Neutrophil (primary cell): ENCODE measurements at regions not wholly inside any gene's neighbourhood (a gene's known extent, or its start where the extent isn't known, plus 50 kb on each side); places are given as distances from the start of the nearest gene placed in this dataset.
"Not testable (repeated sequence)": the region's sequence is repeated elsewhere in the genome, so short reads cannot be mapped to it uniquely, and the experiment has no call there.

ENCODE experiments used
- H3K27ac ChIP-seq: fragments of 200-600 bp; sonication (generic); 2 replicates; pipeline ENCODE4 v1.5.1; 2016; ENCODE audit warnings: mild to moderate bottlenecking, moderate library complexity
- H3K27me3 ChIP-seq: fragments of 200-600 bp; sonication (generic); 2 replicates; pipeline ENCODE4 v1.6.0; 2016; ENCODE audit warnings: mild to moderate bottlenecking
- H3K36me3 ChIP-seq: fragments of 200-600 bp; sonication (generic); 2 replicates; pipeline ENCODE4 v1.5.1; 2017
- H3K4me1 ChIP-seq, 2 experiments: fragments of 200-600 bp in 1 of 2; sonication (generic) in 1 of 2; 1 replicate in 1 of 2; 2 replicates in 1 of 2; pipeline versions ENCODE4 v1.5.1 to v1.6.1; 2013 to 2016; ENCODE audit warnings: low read depth in 1 of 2, low read length in 1 of 2, mild to moderate bottlenecking in 1 of 2, moderate library complexity in 1 of 2; ENCODE audit not compliant: control insufficient read depth in 1 of 2, insufficient read depth in 1 of 2
- H3K4me3 ChIP-seq, 2 experiments: fragments of 200-600 bp in 1 of 2; sonication (generic) in 1 of 2; 1 replicate in 1 of 2; 2 replicates in 1 of 2; pipeline ENCODE4 v1.5.1; 2013 to 2016; ENCODE audit warnings: low read depth in 1 of 2, low read length in 1 of 2, mild to moderate bottlenecking in 1 of 2, moderate library complexity in 1 of 2
- H3K9me3 ChIP-seq: fragments of 200-600 bp; sonication (generic); 2 replicates; pipeline ENCODE4 v1.5.1; 2016
- TF ChIP-seq, protein P1 (sequence below): fragments of 200-600 bp; sonication (generic); IDR thresholded peaks from 2 replicates; pipeline ENCODE4 v1.5.1; 2016; ENCODE audit warnings: antibody characterized with exemption

DNA sequence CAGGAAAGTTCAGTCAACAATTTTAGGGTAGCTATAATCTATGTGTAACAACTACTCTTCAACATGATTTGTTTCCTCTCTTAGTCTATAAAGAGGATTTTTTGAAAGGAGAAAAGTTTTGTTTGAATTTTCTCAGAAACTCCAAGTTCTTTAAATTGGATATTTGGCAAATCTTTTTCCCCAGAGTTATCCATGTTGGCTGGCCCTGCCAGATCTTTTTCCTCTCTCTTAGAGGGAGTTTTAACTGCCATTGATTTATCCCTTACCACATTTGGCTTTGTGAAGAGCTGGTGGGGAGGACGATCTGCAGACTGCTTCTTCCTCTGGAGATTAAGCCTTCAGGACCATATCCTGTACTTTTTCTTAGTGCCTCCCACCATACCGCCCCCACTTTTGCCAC, 64.9 kb upstream of the ROPN1 start:
- TF ChIP-seq, protein P1, sequence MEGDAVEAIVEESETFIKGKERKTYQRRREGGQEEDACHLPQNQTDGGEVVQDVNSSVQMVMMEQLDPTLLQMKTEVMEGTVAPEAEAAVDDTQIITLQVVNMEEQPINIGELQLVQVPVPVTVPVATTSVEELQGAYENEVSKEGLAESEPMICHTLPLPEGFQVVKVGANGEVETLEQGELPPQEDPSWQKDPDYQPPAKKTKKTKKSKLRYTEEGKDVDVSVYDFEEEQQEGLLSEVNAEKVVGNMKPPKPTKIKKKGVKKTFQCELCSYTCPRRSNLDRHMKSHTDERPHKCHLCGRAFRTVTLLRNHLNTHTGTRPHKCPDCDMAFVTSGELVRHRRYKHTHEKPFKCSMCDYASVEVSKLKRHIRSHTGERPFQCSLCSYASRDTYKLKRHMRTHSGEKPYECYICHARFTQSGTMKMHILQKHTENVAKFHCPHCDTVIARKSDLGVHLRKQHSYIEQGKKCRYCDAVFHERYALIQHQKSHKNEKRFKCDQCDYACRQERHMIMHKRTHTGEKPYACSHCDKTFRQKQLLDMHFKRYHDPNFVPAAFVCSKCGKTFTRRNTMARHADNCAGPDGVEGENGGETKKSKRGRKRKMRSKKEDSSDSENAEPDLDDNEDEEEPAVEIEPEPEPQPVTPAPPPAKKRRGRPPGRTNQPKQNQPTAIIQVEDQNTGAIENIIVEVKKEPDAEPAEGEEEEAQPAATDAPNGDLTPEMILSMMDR: no peak
- H3K9me3 ChIP-seq: no peaks in the 10 kb centered on the region
- peaks cover 12% of the 10 kb centered on the region for H3K27me3 ChIP-seq
- H3K4me3 ChIP-seq: no peak overlapping the region
- no peaks in the 10 kb centered on the region for H3K4me1 ChIP-seq
- H3K36me3 ChIP-seq: no peaks in the 10 kb centered on the region
- no peak overlapping the region for H3K27ac ChIP-seq

DNA sequence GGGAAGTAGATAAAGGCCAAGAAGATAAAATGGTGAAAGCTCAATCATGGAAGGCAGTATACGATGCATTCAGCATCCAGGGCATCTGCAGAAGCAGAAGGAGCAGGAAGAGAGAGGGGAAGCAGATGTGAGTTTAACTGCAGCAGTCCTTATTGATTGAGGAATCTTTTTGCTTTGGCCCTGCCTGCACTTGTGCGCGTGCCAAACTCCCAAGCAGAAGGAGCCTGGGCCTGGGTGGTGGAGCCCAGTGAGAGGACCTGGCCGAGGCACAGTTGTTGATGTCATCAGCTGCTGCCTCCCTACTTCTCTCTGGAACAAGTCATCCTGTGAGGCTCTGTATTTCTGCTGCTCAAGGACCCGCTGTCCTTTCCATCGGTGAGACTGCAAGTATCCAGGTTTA, 65.5 kb upstream of the ROPN1 start:
- no peak overlapping the region for H3K4me3 ChIP-seq
- no peaks in the 10 kb centered on the region for H3K4me1 ChIP-seq
- H3K27ac ChIP-seq: no peak overlapping the region
- peaks cover 9% of the 10 kb centered on the region for H3K27me3 ChIP-seq
- TF ChIP-seq, protein P1: no peak
- H3K36me3 ChIP-seq: no peaks in the 10 kb centered on the region
- no peaks in the 10 kb centered on the region for H3K9me3 ChIP-seq

DNA sequence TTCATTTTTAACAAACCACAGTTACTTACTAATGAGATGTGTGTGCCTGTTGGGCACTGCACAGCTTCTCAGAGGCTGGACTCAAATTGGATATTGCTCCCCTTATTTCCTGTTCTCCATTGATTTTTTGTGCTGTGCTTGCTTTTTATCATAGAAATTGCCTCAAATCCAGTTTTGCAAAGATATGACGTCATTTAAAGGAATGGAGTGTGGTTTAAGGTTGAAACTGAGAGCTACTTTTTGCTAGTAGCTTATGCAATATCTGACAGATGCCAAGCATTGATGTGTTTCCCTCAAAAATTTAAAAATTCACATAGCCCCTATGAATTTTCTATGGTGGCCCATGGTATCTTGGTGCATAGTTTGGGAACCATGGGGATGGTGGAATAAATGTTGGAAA, 67.7 kb upstream of the ROPN1 start:
- Histone ChIP-seq H3K27me3 (peaks cover 14% of the 10 kb centered on the region), H3K4me1 (no peaks in the 10 kb centered on the region), H3K9me3 (no peaks in the 10 kb centered on the region), H3K4me3 (no peak overlapping the region), H3K36me3 (no peaks in the 10 kb centered on the region), H3K27ac (no peak overlapping the region)
- TF ChIP-seq, protein P1: no peak

DNA sequence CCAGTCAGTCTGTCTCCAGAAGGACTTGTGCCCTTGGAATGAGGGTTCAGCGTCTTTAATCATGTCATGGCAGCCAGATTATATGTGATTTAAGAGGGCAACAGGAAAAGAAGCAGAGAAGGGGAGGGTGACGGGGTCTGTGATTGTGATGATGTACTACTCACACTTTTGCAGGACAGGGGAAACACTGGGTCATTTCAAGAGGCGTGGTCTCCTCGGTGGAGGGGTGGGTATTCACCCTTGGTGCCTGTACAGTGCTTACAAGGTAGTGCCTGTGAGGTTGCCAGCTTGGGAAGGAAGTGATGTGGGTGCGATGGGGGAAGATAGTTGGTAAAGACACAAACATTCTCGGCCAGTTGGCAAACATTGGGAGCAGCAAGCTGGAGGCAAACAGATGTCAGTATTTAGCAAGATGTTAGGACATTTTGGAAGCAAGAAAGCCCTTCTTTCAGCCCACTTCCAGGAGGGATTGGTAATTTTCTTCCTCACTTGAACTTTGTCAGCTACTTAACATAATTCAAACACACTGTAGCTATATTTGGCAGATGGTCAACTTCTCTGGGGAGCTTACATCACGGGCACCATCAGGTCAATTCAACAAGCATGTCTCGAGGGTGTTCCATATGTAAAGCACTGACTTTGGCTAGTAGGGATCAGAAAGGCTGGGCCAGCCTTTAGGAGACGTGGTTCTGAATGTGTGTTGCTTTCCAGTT, 71.4 kb upstream of the ROPN1 start:
- TF ChIP-seq, protein P1: no peak
- H3K27me3 ChIP-seq: peaks cover 21% of the 10 kb centered on the region
- no peak overlapping the region for H3K4me3 ChIP-seq
- no peaks in the 10 kb centered on the region for H3K36me3 ChIP-seq
- H3K9me3 ChIP-seq: no peaks in the 10 kb centered on the region
- H3K4me1 ChIP-seq: no peaks in the 10 kb centered on the region
- no peak overlapping the region for H3K27ac ChIP-seq

DNA sequence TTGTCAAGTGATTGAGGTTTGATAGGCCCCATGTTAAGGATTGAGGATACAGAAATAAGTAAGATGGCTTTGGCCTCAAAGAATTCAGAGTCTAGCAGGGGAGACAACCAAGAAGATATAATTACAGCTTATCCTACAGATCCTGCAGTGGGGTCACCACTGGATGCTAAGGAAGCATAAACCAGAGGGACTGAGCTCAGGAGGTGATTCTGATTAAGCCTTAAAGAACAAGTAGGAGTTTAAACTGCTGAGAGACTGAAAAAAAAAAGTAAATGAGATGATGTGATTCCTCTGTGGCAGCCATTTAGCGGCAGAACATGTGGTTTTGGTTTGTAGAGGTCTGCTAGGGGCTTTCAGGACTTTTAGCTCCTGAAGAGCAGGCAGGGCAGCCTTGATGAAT, 72.1 kb upstream of the ROPN1 start:
- no peaks in the 10 kb centered on the region for H3K4me1 ChIP-seq
- no peaks in the 10 kb centered on the region for H3K9me3 ChIP-seq

DNA sequence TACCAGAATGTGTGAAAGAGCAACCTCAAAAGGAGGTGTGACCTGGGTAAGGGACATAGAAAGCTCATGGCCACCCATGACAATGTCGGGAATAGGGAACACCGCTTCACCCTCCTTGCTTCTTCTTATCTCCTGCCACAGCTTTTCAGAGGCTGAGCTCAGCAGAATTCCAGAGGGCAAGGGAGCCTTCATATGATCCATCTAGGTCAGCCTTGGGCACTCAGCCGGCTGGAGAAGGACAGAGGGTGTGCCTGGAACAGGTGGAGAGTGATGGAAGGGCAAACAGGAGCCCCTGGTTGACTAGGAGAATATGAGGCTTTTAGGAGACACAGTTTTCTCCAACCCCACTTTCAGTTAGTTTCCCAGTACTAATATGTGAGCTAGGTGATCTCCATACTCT, 74.6 kb upstream of the ROPN1 start:
- H3K9me3 ChIP-seq, H3K4me3 ChIP-seq, H3K27ac ChIP-seq, H3K36me3 ChIP-seq, H3K4me1 ChIP-seq: not testable (repeated sequence)
- H3K27me3 ChIP-seq: peaks cover 21% of the 10 kb centered on the region

More for the DNA sequence above, 72.1 kb upstream of the ROPN1 start:
- TF ChIP-seq, protein P1: no peak
- peaks cover 21% of the 10 kb centered on the region for H3K27me3 ChIP-seq
- no peak overlapping the region for H3K4me3 ChIP-seq
- H3K27ac ChIP-seq: no peak overlapping the region
- no peaks in the 10 kb centered on the region for H3K36me3 ChIP-seq

DNA sequence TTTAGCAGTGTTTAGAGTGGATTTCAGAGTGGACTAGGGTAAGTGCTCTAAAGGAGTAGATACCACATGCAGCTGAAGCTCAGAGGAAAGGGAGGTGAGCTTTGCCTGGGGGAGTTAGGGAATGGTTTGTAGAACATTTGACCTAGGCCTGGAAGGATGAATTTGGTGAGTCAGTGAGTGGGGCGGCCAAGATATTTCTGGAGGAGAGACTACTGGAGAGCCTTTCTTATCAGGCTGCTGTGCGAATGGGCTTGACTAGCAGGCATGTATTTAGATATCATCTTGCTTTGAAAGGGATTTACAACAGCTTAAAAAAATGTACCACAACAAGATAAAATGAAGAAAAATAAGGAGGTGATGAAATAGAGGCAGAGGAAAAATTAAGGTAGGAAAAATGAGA, 77.8 kb upstream of the ROPN1 start:
- H3K4me1 ChIP-seq, H3K27ac ChIP-seq, H3K36me3 ChIP-seq, H3K9me3 ChIP-seq, H3K4me3 ChIP-seq: not testable (repeated sequence)
- peaks cover 16% of the 10 kb centered on the region for H3K27me3 ChIP-seq

DNA sequence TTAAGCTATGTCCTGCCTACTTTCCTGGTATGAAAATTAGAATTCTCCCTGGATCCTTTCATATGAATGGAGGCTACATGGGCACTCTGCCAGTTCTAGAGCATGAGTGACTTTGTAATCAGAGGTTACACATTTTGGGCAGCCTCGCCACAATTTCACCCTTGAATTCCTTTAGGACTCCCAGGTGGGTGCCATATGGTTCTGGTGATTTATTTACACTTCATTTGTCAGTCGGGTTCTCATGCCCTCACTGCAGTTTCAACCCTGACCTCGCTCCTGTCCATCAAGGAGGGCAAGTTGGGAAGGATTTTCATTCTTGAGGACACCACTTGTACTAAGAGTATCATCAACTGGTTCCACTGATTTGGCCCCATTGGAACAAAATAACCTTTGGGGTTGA, 83.2 kb upstream of the ROPN1 start:
- peaks cover 34% of the 10 kb centered on the region for H3K27me3 ChIP-seq
- not testable (repeated sequence) for H3K4me3 ChIP-seq, H3K36me3 ChIP-seq, H3K4me1 ChIP-seq, H3K27ac ChIP-seq, H3K9me3 ChIP-seq
